SK-N-SH (cell line): ENCODE measurements at regions not wholly inside any gene's neighbourhood (a gene's known extent, or its start where the extent isn't known, plus 50 kb on each side); places are given as distances from the start of the nearest gene placed in this dataset.

ENCODE experiments used
- CTCF ChIP-seq: fragments of 200-600 bp; sonication (generic); IDR thresholded peaks from 2 replicates; pipeline ENCODE4 v1.6.1; 2017; ENCODE audit warnings: antibody characterized with exemption, mild to moderate bottlenecking, moderate library complexity
- EP300 ChIP-seq, 2 experiments: IDR thresholded peaks; 2 replicates each; pipeline versions ENCODE4 v1.4.0 to v1.6.1; 2012; ENCODE audit warnings: borderline replicate concordance in 1 of 2, low read depth in 1 of 2, low read length in 1 of 2
- IRF3 ChIP-seq: fragments of 150-350 bp; IDR thresholded peaks from 2 replicates; pipeline ENCODE4 v1.6.1; 2016; ENCODE audit warnings: mild to moderate bottlenecking, low read depth, low read length
- JUND ChIP-seq: IDR thresholded peaks from 2 replicates; pipeline ENCODE4 v1.4.0; 2012
- NRF1 ChIP-seq: IDR thresholded peaks from 2 replicates; pipeline ENCODE4 v1.6.1; 2012; ENCODE audit warnings: low read depth, mild to moderate bottlenecking, low read length
- RAD21 ChIP-seq: IDR thresholded peaks from 2 replicates; pipeline ENCODE4 v1.6.1; 2012; ENCODE audit warnings: mild to moderate bottlenecking, low read length
- RCOR1 ChIP-seq: fragments of 150-350 bp; IDR thresholded peaks from 2 replicates; pipeline ENCODE4 v1.6.1; 2017; ENCODE audit warnings: antibody characterized with exemption, low read length
- REST ChIP-seq: IDR thresholded peaks from 2 replicates; pipeline ENCODE4 v1.6.1; 2012; ENCODE audit warnings: mild to moderate bottlenecking, low read depth, low read length, moderate library complexity
- SMC3 ChIP-seq: IDR thresholded peaks from 2 replicates; pipeline ENCODE4 v1.6.1; 2012; ENCODE audit warnings: low read depth, low read length, improper control_type of control experiment
- TAF1 ChIP-seq: IDR thresholded peaks from 2 replicates; pipeline ENCODE4 v1.6.1; 2012; ENCODE audit warnings: low read depth, mild to moderate bottlenecking, low read length, moderate library complexity, borderline replicate concordance
- TCF12 ChIP-seq: IDR thresholded peaks from 2 replicates; pipeline ENCODE4 v1.4.0; 2012
- TEAD4 ChIP-seq: IDR thresholded peaks from 2 replicates; pipeline ENCODE4 v1.4.0; 2012; ENCODE audit warnings: mild to moderate bottlenecking, borderline replicate concordance; ENCODE audit not compliant: insufficient read depth
- YY1 ChIP-seq: IDR thresholded peaks from 2 replicates; pipeline ENCODE4 v1.4.0; 2012; ENCODE audit warnings: low read depth, mild to moderate bottlenecking

GRCh38 chrX:109301177-109301576 lies 180.7 kb downstream of the GUCY2F start:
- no peak for TF ChIP-seq CTCF
- no peak for TF ChIP-seq REST
- no peak for TF ChIP-seq RAD21
- no peak for TF ChIP-seq RCOR1
- no peak for TF ChIP-seq TAF1
- TF ChIP-seq YY1, result no peak
- no peak for TF ChIP-seq JUND
- no peak for TF ChIP-seq SMC3
- TF ChIP-seq EP300 (IDR thresholded peaks at IDR 0.05; ENCODE audit: borderline replicate concordance in 1 of 2, low read depth in 1 of 2, low read length in 1 of 2), result no peak
- TF ChIP-seq IRF3, result no peak
- no peak for TF ChIP-seq TEAD4
- TF ChIP-seq NRF1, result no peak
- TF ChIP-seq TCF12, result no peak
